Suppressor macrophage treated with lipopolysaccharide for 1 hour (primary cell): ENCODE measurements at regions not wholly inside any gene's neighbourhood (a gene's known extent, or its start where the extent isn't known, plus 50 kb on each side); places are given as distances from the start of the nearest gene placed in this dataset.

ENCODE experiments used
- DNase-seq, 3 donors: peaks; one replicate each; pipeline ENCODE4 v3.0.0-alpha.2; 2020 to 2022

DNA sequence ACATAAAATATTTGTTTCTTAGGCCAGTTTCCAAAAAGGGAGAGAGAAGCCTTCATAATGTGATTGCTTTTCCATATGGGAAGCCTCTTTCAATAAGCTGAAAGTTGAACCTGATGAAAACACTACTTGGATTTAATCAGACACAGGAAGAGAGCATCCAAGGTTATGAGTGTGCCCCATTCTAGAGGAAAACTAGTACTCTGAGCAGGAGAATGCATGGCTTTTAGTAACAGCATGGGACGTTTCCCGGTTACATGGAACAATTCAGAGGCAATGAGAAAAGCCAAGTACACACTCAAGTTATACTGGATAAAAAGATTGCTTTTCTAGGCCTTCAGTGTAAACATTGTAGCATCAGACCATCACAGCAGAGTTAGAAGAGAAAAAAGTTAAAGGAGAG is 315.8 kb downstream of the ZNF516 start:
- no peak for DNase-seq

DNA sequence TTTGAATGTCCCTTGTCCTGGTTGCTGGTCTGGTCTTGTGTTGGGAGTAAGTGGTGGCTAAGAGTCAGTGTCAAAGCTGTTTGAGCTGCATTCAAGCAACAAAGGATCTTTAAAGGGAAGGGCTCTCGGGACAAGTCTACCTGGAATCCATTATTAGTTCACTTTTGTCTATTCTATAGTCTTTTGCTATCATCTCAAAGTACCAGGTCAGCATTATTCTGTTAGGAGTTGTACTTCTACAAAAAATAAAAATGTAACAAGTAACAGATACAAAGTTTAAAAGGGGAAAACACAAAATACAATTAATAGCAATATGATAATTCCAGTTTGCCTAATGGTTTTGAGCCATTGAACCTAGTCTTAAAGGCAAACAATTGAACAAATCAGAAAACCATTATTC is 317.9 kb downstream of the ZNF516 start:
- DNase-seq, result no peak

DNA sequence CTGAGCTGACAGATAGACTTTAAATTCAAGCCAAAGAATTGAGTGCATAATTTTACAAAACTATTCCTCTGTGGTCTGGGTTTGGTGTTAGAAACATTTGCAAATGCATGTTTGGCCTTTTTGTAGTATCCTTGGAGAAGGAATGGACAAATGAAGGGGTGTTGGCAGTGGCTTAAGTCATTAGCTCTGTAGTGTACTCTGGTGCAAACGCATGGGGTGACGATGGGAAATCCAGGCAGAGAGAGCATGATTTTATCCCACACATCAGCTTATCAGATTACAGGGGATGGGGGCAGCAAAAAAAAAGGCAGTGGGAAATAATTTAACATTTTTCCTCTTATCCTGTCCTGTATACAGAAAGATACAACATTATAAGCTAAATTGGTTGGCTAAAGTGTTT is 320.6 kb downstream of the ZNF516 start:
- DNase-seq, result no peak

DNA sequence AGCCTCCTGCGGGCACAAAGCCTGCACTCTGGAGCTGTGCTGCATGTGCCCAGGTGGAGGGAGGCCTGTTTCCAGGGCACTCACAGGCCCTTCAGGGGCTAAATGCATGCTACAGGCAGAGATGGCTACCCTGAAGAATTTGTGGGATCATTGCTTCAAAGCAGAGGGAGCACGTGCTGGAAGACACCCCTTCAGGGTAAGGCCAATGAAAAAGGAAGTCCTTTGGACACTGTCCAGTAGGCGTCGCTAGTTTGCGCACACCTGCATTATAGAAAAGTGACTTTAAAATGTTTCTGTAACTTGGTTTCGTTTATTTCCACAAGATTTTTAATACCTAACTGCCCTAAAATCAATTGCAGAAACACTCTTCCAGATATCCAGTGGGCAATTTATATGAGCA is 325.3 kb downstream of the ZNF516 start:
- no peak for DNase-seq

DNA sequence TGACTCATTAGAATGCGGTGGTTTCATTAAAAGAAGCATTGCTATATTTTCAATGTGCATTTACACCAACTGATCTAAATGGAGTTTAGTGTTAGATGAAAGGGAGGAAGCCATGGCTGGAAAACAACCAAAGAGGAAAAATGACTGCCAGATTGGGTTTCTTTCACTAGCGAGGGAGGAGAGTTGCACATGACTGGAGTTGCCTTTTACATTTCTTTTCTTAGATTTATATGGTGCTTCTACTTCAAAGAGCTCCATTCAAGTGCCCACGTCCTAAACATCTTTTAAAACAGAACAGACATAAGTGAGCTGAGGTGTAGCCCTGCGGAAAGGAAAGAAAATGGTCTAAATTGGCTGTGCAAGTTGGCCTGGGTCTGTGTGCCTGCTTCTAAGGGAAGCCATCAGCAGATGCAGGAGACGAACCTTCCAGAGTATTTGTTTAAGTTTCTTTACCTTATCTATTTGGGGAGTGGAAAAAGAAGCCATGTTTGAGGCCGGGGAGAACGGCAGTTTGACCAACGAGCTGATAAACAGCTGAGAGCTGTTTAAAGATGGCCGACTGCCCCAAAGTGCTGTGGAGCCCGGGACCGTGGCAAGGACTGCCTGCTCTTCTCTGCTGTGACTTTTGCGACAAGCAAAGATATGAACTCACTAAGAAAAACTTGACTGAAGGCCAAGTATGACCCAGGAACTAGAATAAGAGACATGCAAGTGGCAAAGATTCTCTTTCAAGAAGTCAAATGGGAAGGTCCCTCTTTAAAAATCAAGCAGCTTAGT is 327.0 kb downstream of the ZNF516 start:
- DNase-seq, result no peak

DNA sequence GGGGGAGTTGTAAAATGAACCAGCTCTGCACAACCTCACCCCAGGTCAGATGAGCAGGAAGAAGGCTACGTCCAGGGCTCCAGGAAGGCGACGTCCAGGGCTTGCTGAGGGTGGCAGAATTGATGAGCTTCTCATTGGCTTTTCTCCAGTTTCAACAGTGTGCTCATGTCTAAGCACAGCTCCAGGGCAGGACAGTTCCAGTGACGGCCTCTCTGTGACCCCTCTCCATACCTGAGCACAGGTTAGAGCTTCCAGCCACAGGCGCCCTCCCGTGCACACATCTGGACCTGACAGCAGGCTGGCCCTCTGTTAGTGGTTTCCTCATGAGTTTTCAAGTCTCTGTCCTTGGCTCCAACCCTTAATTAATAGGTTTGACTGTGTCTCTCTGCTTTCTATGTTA is 327.6 kb downstream of the ZNF516 start:
- DNase-seq, result no peak

DNA sequence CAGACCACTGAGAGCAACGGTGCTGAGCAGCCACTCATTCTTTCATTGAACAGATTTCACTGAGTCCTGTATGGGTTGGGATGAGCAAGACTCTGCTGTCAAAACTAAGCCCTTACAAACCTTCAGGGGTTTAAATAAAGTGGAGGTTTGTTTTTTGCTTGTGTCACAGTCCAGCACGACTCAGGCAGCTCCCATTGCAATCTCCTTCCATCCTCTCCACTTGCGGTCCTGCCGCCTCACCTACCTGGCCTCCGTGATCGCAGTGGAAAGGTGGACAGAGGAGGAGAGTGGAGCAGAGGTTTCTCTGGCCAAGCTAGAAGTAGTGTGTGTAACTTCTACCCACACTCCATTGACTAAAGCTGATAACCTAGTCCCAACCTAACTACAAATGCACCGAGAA is 332.2 kb downstream of the ZNF516 start:
- no peak for DNase-seq

DNA sequence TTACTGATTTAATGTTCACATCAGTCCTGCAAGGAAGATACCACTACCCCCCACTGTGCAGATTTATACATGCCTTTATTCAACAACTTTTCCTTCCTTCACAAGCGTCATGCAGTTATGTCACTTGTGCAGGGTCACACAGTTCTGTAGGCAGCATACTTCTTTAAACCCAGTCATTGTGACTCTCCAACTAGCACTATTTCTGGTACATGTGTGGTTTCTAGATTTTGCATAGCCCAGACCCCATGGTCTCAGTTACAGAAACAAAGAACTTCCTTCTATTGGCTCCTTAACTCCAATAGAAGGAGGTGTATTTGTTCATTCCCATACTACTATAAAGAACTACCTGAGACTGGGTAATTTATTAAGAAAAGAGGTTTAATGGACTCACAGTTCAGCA is 333.1 kb downstream of the ZNF516 start:
- no peak for DNase-seq

DNA sequence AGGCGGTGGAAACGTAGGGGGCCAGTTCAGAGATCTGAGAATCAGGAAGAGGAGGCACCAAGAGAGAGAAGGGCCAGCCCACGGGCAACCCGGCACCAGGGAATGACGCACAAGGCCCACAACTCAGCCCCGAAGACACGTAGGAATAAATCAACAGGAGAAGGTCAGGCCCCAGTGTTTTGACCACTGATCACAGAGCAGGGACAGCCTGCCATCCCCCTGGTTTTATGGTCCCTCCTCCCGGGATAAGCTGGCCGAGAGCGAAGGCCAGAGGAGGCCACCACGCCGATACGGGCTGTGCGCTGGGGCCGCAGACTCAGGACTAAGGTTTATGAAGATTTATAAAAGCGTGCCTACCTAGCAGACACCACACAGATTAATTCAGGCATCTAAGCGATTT is 341.4 kb downstream of the ZNF516 start:
- DNase-seq, result no peak

DNA sequence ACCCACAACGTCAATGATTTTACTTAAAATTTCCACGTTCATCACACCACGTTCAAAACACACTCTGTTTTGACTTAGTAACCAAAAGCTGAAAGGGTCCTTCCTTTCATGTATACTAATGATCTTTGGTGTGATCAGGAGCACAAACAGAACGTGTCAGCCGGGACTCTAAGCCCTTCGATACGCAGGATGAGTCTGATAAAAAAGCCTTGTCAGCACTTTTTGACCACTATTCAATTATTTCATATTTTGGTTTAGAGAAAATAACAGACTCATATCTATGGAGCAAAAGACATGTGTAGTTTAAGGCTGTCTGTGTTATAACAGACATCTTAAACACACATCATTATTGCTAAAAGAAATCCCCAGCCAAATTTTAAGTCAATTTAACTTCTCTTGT is 345.3 kb downstream of the ZNF516 start:
- no peak for DNase-seq

DNA sequence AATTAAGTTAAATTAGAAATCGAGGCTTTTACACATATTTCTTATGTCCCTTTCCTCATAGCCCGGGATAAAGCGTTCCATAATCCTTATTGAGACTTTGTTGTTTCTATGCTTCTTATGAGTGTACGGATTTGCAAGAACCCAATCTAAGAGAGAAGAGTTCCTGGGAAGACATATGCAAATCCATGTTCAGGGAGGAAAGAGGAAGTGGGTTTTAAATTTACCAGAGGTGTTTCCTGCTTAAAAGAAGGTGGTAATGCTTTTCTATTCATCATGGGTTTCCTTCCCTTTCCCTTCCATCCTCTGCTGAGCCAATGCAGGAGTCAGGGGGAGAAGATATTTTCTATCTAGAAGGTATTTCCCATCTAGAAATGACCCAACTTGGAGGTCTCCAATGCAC is 345.8 kb downstream of the ZNF516 start:
- DNase-seq, result no peak

DNA sequence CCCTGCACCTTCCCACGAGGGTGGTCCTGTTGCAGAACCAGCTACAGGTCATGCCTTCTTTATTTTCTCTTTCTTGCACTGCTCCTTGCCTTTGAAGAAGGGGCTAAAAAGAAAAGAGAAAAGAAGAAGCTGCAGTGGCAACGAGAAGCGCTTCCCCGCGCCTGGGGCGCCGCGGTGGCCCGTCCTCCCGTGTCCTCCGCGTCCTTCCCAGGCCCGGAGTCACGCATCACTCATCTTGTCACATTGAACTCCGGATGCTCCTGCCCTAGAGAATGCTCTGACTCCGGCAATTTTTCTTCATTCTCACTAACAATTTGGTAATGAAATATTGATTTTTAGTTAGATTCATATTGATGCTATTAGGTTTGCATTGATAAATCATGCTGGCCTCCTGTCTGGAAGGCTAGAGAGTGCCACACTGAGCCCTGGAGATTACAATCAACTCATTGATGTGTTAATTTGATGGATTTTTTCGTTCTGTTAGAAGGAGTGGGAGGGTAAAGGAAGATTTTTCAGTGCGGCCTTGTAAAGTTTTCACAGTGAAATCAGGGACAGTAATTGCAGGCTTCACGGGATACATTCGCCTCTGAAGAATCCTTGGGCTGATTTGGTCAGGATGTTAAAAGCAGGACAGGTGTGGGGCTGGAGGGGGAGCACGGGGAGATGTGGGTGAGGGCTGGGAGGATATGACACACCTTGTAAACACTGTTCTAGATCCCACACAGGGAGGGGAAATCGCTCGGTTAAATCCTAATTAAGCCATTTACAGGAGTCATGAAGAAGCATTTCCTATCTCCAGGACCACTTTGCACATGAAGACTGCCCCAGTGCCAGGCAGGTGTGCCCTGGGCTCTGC is 349.3 kb downstream of the ZNF516 start:
- no peak for DNase-seq

DNA sequence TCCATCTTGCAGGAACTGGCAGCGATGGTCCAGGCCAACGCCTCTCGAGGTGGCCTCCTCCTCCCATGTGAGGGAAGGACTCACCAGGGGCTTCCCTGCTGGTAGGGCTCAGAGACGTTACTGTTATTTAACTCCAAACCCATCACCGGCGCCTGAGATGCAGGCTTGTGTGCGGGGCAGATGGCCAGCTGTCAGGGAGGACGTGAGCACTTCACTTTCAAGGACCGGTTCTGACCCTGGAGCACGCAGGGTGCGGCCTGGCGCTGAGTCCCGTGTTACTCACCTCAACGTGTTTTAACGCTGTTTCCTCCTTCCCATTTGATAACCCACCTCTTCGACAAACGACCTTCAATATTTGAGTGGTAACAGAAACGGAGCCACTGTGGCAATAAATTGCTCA is 350.2 kb downstream of the ZNF516 start:
- DNase-seq, result no peak

DNA sequence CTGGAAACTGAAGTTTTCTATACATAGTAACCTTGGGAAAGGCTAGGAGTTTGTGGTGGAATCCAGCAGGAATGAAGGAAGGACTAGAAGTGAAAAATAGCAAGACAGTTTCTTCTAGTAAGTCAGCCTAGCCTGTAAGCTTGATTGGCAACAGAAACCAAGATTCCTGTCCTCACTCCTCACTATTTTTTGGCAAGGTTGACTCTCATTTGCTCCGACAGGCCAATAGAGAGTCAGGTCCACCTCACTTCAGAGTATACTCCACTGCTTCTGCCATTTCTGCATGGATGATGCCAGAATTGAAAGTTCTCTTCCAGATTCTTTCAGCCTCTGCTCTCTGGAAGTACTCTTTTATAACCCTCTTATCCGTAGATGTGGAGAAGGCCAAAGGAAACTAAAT is 352.4 kb downstream of the ZNF516 start:
- no peak for DNase-seq

DNA sequence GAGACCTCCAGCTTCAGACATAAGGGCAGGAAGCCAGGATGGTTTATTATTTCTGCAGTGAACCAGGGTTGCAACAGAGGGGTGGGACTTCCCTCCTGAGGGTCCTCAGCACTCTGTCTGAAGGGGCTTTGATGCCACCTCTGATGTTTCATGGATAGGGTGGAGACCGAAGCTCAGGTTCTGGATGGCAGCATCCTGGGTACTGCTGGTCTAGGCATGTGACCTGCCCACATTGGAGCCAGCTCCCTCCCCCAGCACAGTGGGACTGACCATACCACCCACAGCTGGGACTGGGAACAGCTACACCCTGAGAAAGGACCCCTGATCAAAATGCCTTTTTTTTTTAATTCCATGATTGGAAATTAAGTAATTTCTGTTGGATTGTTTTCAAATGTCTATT is 355.2 kb downstream of the ZNF516 start:
- no peak for DNase-seq

DNA sequence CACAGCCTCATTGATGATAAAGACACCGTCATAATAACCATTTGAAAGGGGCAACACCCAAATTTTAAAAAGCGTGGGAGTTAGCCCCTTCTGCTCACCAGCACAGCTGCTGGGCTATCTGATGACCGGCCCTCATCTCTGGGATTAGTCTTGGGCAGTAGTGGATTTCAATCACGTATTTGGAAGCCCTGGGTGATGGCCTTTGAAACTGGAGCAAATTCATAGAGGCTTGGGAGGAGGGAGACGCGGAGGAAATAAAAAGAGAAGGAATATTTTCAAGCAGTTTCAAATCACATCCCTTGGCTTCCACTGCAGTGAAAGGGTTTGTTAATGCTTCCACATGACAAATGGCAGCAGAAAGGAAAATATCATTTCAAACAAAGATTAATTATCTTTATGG is 357.8 kb downstream of the ZNF516 start:
- DNase-seq, result no peak

DNA sequence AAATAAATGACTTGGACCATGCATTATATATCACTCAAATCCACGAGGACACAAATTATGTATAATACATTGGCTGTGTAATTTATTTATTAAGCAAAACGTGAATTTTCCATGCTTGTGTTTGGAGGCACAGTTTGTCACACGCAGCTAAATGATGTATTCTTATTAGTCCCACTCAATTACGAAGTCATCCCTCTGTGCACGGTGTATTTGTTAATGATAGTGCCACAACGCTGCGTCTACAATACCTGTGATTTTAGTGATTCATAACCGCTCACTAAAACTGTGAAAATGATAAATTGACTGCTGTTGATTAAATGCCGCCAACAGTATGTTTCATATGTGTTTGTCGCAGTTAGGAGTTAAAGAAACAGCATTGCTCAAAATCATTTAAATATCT is 358.3 kb downstream of the ZNF516 start:
- DNase-seq, result no peak

DNA sequence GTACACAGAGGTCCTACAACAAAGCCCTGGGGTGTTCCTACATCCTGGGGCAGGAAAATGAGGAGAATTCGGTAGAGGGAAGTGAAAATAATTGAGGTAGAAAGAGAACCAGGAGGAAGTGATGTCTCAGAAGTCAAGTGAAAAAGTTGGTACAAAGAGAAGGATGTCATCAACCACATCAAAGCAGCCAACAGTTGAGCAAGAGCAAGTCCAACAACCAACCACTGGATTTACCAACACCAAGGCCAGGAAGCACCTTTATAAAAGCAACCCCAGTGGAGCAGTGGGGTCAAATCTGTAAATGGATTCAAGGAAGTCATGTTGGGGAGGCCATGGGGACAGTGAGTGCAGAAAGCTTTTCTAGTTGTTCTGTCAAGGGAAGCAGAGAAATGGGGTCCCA is 360.4 kb downstream of the ZNF516 start:
- peak in 1 of 3 donors; percentile 13 for DNase-seq

DNA sequence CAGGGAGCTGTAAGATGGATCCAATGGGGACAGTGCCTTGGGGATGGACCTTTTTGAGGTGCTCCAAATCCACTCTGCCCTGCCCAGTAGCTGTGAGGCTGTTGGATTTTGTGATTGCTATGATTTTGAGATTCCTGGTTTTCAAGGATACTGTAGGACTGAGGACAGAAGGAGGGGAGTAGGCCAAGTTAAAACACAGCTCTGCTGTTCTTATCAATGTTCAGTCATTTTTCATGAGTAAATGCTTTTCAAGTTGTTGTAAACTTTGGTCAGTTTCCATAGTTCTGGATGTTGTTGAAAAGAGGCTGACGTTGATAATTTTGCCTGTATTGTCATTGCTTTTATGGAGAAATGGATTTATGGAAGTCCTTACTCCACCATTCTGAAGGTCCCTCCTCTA is 361.2 kb downstream of the ZNF516 start:
- no peak for DNase-seq

DNA sequence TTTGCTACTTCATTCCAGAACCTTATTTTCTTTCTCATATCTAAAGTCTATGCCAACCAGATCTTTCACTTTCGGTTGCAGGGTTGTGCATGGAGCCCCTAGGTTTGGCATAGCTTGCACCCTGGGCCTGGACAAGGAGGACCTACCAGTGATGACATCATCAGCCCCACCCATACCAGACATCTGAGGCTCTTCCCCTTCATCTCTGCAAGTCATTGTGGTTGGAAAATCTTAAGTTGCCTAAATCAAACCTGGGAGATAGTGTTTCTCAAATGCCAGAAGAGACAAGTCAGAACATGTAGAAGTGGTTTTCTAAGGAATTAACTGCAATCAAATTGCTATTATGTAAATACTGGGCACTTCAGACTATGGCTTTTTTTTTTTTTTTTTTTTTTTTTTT is 363.3 kb downstream of the ZNF516 start:
- DNase-seq, result peak; percentile 43 to 55 (median 48)

DNA sequence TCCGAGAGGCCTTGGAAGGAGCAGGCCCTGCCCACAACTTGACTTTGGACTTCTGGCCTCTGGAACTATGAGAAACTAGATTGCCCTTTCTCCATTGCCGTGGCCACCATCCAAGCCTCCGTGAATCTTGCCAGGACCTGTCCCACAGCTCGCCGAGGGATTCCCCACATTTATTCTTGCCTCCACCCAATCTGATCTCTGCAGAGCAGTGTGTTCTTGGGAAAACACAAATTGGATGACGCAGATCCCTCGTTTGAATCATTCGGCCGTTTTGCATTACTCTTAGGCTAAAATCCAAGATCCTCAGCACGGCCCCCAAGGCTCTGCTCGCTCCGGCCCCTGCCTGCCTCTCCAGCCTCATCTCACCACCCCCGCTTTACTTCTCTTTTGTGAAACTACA is 364.2 kb downstream of the ZNF516 start:
- DNase-seq, result no peak

DNA sequence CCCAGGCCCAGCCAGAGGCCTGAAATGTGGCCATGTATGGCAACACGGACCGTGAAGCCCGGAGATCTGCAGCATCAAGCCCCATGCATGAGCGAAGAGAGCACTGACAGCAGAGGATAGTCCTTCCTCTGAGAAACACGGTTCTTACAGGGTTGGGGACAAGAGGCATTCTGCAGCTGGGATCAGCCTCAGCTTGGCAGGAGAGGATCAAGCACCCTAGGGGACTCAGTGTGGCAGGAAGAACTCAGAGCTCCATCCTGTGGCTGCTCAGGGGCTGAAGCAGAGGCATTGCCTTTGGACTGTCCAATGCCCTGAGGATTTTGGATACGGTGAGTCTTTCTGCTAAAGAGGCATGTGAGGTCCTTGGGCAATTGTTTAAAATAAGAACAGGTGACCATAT is 368.7 kb downstream of the ZNF516 start:
- DNase-seq, result no peak

DNA sequence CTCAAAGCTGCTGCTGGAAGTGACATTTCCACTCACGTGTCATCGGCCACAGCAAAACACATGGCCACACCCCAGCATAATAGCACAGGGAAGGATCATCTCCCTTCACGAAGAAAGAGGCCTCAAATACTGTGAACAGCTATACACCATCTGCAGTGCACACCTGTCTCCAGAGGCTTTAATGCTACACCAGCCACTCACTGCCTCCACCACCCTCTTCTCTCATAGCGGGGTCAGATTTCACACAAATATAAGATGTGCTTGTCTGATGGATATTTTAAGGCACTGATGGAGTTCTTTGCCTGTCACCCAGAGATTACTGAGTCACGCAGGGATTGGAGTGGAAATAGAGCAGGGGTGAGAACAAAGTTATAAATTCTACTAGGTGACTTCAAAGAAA is 374.0 kb downstream of the ZNF516 start:
- no peak for DNase-seq

DNA sequence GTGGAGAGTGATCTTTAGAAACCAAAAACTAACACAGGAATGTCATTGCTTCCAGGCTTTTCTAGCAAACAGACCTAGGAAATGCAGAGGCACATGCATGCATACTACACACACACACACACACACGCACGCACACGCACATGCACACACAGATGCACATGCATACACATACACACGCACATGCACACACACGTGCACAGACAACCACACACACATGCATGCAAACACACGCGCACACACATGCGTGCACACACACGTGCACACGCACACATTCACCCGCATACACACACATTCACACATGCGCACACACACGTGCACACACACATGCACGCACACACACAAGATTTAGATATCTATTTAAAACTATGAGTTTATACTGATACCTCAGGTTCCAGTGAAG is 379.5 kb downstream of the ZNF516 start:
- DNase-seq, result no peak

DNA sequence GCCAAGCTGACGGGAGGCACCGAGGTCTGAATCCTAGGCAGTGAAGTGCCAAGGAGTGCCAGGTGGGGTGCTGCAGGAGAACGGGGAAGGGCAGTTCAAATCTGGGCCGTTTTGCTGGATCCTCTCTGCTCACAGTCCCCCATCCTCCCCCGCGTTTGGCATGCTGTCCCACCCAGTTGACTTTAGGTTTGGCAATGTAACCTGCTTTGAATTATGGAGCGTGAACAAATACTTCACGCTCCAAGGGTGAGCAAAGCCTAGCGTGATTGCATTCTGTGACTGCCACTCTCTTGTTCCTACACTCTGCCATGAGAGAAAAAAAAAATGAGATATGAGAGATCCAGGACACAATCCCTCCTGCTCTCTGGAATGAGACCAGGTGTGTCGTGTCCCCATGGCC is 381.9 kb downstream of the ZNF516 start:
- DNase-seq, result no peak
